ENCODE measurements at regions not wholly inside any gene's neighbourhood (a gene's known extent, or its start where the extent isn't known, plus 50 kb on each side); places are given as distances from the start of the nearest gene placed in this dataset.

DNA sequence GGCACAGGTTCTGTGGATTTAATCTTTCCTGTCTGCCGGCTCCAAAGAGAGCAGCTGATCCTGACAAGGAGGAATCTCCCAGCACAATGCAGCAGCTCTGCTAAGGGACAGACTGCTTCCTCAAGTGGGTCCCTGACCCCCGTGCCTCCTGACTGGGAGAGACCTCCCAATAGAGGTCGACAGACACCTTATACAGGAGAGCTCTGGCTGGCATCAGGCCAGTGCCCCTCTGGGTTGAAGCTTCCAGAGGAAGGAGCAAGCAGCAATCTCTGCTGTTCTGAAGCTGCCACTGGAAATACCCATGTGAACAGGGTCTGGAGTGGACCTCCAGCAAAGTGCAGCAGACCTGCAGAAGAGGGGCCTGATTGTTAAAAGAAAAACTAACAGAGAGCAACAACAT lies 630.2 kb upstream of the FTMT start:
- TF ChIP-seq CTCF (IDR thresholded peaks at IDR 0.05; ENCODE audit: low read depth, low read length, poor library complexity, severe bottlenecking), result no peak
- no peak for TF ChIP-seq EZH2phosphoT487 (IDR thresholded peaks at IDR 0.05; ENCODE audit: borderline replicate concordance, low read length)
